Effector CD8-positive, alpha-beta T cell (primary cell): ENCODE measurements at regions not wholly inside any gene's neighbourhood (a gene's known extent, or its start where the extent isn't known, plus 50 kb on each side); places are given as distances from the start of the nearest gene placed in this dataset.
A peak's percentile ranks its signal among the peaks of the same experiment; 100 is the strongest.

Source experiments
- DNase-seq: peaks from one replicate; lab custom pipeline; 2025; lab: John Stamatoyannopoulos, UW

DNA sequence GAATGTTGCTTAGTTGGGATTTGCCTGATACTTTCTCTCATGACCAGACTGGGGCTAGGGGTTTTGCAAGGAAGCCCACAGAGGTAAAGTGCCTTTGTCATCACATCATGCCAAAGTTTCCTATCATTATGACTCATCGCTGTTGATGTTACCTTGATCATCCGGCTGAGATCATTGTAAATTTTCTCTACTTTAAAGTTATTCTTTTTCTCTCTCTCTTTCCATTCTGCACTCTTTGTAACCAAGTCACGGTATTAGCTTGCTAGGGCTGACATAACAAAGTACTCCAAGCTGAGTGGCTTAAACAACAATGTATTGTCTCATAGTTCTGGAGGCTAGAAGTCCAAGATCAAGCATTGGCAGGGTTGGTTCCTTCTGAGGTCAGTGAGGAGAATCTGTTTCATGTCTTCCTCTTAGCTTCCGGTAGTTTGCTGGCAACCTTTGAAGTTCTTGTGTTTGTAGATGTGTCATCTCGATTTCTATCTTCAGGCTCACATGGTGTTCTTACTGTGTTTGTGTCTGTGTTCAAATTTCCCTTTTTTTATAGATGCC is 113.0 kb downstream of the DTHD1 start:
- DNase-seq, result no peak

DNA sequence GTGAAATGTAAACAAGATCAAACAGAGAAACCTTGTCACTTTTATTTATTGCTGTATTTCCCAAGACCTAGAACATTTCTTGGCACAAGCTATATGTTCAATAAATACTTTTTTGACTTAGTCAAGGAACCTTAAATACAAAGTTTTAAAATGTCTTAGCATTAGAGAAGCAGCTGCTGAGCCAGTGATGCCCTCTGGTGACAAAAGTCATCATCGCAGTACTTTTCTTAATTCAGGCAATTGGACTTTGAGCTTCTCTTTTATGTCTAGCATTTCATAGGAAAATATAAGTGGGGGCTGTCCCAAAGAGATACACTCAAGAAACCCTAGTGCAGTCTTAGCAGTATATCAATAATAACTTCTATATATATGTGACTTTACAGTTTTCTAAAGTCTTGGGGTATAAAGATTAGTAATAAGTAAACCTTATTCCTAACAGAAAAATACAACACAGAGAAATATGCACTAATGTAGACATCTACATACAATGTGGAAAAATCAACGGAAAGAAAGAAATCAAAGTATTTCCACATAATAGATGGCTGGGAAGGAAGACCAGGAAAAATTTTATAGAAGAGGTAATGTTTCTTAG is 118.4 kb downstream of the DTHD1 start:
- peak; percentile 0 for DNase-seq

GRCh38 chr4:36402008-36402758 is 120.8 kb downstream of the DTHD1 start:
- no peak for DNase-seq

DNA sequence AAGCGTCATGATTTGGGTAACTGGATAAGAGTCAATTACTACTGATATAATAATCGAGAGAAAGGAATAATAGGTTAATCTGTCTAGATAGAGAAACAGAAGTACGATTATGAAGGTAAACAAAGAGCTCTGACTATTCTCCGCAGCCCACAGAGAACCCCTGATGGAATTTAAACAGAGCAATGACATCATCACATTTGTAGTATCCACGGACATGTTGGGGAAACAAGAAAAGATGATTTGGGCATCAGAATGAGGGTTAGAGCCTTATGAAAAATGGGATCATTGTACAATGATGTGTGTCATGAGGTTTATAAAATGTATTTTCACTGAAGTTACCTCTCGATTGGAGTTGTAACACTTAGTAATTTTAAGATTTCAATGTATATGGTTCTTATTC is 129.9 kb downstream of the DTHD1 start:
- no peak for DNase-seq

- DNase-seq, result no peak
These were observed 132.8 kb downstream of the DTHD1 start for GRCh38 chr4:36414248-36414647.

DNA sequence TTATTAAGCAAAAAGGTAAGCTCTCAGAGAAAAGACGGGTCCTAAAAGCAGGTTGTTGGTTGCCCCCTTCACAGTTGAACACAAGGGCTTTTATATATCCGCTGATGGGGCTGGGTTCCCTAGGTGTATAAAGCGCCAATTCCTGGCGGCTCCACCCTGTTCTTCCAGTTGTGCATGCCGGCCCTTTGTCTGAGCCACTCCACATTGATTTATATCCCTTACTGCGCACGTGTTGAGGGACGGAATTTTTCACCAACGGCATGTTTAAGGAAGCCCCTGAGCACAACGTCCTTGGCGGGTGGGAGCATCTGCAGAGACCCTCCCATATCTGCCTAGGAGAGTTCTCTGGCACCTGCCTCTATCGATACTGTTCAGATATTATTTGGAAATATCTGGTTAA is 135.7 kb downstream of the DTHD1 start:
- no peak for DNase-seq

- DNase-seq, result no peak
These were observed 138.8 kb downstream of the DTHD1 start for GRCh38 chr4:36420111-36420679.

- DNase-seq, result no peak
These were observed 141.2 kb downstream of the DTHD1 start for GRCh38 chr4:36422607-36423006.

- DNase-seq, result no peak
These were observed 145.3 kb downstream of the DTHD1 start for GRCh38 chr4:36426741-36427140.

DNA sequence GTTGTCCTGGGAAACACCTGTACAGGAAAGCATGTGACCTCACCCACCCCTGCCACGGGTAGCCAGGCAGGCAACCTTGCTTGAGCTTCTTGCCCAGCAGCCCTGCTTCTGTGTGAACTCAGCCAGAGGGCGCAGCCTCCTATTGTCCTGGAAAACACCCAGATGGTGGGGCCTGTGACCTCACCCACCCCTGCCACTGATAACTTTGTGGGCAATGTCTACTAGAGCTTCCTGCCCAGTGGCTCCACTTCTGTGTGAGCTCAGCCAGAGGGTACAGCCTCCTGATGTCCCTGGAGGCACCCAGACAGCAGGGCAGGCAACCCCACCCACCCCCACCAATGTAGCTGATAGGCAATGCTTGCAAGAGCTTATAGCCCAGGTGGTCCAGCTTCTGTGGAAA is 146.3 kb downstream of the DTHD1 start:
- no peak for DNase-seq

GRCh38 chr4:36432586-36432985 is 151.2 kb downstream of the DTHD1 start:
- DNase-seq, result no peak

GRCh38 chr4:36439556-36439955 is 158.1 kb downstream of the DTHD1 start:
- no peak for DNase-seq

DNA sequence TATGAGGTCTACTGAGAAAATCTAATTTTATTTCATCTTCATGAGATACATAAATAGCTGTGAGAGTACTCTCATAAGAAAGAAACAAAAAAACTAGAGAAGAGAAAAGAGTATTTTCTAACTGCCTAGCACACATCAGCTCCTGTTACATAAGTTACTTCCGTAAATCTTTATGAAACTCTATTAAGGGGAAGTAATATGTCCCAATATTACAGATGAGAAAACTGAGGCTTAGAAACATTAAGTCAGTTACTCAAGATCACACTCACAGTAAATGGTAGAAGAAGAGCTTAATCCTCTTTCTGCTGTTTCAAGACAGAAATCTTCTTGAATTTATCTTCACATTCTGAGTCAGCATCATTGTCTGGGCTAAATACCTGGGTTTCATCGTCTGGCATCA is 164.1 kb downstream of the DTHD1 start:
- DNase-seq, result no peak

- DNase-seq, result no peak
These were observed 164.9 kb downstream of the DTHD1 start for GRCh38 chr4:36446275-36446674.

- DNase-seq, result no peak
These were observed 179.9 kb downstream of the DTHD1 start for GRCh38 chr4:36461344-36461743.

DNA sequence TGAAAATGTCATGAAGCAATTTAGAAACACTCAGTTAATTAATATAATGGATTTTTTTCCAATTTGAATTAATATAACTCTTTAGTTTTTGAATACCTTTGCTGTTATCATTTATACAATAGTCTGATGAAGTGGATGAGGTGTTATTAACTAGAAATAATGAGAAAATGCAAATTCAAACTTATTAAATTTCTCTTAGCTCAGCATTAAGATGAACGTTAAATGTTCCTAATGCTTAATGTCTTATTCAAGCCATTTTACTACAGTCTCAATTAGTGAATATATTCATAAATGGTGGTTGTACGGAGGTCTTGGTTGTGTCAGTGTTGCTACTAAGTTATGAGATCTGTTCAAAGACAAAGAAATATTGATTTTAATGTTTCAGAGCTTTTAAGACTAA is 186.3 kb downstream of the DTHD1 start:
- DNase-seq, result no peak

GRCh38 chr4:36471903-36472302 is 190.5 kb downstream of the DTHD1 start:
- DNase-seq, result no peak

DNA sequence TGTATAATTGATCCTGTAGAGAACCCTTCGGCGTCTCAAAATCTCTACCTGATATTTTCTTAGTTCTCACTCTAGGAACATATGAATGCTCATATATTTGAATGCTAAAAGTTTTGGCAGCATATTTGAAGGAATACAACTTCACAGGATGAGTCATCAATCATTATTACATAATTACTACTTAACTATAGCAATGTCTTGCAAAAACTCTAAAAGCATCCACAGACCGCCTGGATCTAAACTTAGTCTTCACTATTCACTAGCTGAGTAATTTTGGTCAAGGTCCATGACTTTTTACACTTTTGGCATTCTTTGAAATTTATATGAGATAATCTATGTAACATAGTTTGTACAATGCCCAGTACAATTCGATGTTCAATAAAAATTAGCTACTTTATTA is 194.7 kb downstream of the DTHD1 start:
- DNase-seq, result no peak

GRCh38 chr4:36477861-36478260 is 196.4 kb downstream of the DTHD1 start:
- no peak for DNase-seq

- DNase-seq, result no peak
These were observed 204.5 kb downstream of the DTHD1 start for GRCh38 chr4:36485885-36486284.

GRCh38 chr4:36489798-36490197 is 208.4 kb downstream of the DTHD1 start:
- no peak for DNase-seq

- DNase-seq, result no peak
These were observed 210.6 kb downstream of the DTHD1 start for GRCh38 chr4:36492041-36492440.

- no peak for DNase-seq
These were observed 211.2 kb downstream of the DTHD1 start for GRCh38 chr4:36492590-36492989.
